Epidermal melanocyte (primary cell): ENCODE measurements at regions not wholly inside any gene's neighbourhood (a gene's known extent, or its start where the extent isn't known, plus 50 kb on each side); places are given as distances from the start of the nearest gene placed in this dataset.

ENCODE experiments used
- DNase-seq: peaks from one replicate; pipeline ENCODE4 v3.0.0; 2011; ENCODE audit warnings: low spot score; ENCODE audit not compliant: insufficient read length

DNA sequence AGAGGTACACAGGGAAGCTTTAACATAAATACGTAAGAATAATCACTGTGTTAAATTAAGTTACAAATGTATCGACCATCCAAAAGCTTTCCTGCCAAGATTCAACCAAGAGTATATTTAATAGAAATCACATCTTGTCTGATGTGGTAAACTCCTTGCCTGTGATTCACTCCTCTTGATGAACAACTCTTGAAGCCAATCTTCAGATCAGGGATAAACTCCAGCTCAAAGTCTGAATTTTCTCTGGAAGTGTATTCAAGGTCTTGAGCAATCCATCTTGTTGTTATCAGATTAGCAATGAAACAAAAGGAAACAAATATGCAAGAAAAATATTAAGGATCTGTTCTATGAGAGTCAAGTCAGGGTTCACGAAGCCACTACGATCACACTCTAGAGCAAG is 170.0 kb upstream of the ADAMTS16 start:
- DNase-seq: no peak

DNA sequence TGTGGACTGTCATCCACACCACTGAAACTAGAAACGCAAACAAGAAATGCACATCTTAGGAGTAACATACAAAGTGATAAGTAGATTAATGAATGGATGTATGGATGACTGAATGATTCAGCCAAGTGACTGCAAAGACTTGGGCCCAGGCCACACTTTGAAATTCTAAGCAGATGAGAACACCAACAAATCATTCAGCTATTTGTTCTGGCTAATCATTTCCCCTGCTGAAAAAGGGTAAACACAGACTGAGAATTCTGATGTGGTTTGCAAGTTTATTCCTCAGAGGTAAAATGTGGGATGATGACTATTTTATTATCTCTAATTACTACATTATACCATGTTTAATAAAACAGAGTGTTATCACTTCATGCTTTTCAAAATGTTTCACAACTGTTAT is 163.2 kb upstream of the ADAMTS16 start:
- no peak for DNase-seq

DNA sequence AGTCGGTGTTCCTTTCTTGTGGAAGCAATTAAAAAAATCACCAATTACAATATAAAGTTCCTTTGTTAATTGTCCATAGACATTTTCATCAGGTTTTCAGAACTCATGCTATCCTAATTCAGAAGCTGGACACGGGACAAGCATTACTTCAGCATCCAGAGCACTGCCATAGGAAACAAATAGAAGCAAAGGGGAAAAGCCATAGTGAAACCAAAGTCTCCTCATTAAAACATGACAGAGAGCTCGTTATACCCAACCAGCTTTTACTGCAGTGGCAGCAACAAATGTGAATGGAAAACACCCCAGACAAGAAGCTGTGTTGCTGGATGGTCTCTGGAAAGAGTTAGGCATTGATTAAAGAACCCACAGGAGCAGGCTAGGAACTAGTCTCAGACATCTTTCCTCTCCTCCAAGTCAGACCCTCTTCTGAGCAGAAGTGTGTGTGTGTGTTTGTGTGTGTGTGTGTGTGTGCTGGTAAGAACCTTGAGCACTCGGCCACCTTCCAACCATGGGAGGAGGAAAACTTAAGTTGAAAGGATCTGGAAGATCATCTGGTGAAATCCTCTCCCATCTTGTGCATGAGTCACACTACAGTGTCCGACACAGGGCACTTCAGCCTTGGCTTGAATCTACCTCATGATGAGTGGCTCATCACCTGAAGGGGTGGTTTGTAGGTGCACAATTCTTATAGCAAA is 162.6 kb upstream of the ADAMTS16 start:
- no peak for DNase-seq

DNA sequence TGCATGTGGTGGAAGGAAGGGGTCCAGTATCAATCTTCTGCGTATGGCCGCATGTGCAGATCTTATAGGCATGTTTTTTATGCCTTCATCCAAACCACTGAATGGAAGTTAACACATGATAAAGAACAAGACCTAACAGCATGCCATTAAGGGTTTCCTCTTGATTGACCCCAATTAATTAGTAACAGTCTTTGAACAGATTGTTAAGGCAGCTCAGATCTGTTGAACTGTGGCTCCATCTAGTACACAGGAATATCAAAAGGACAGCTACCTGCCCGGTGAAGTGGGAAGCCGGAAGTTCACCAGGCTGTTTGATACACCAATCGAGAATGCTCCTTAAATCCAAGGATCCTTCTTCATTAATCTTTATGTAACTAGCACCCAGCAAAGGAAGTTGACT is 159.9 kb upstream of the ADAMTS16 start:
- DNase-seq: no peak

DNA sequence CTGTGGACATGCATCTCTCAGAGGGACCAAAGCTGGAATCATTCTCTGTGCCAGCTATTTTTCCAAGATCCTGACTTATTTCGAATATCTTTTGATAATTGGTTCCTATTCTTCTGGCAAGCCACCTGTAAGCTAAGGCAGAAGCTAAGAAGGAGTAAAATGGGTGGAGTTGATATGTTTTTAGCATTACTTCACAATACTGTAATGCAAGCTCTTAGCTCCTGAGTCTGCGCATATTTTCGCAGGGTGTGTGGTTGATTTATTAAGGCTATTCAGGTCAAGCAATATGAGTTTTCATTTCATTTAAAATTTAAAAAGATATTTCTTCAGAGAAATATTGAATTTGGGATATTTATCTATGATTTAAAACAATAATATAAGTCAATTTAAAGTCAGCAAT is 158.5 kb upstream of the ADAMTS16 start:
- DNase-seq: no peak

DNA sequence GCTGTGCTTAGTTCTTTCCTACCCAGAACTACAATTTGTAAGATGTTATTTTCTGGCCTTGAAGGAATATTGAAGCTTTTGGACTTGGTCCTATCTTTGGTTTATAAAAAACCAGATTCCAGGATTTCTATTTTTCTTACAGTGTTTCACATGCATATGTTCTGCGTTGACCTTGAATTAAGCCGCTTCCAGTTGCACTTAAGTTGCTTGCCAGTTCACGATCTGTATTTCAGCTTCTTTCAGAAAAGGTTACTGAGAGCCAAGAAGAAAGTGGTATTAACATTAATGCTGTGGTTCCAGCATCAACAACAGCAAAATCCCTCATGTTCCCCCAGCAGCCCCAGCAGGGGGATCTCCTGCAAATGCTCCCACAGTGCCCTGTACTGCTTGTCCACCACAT is 156.4 kb upstream of the ADAMTS16 start:
- DNase-seq: no peak

DNA sequence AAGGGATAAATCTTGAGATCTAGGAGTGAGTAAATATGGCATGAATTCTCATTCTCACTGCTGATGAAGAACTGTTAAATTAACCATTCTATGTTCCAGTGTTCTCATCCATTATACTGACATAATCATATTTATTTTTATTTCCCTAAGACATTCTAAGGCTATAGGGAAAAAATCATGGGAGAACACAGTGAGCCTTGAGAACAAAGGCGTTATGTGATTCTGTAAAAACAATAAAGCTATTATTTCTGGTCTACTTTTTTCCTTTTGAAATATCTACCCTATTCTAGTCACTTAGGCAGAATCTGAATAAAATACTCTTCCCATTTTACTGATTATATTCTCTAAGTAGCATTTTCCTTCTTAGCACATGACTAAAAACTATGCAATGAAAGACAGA is 155.7 kb upstream of the ADAMTS16 start:
- no peak for DNase-seq

DNA sequence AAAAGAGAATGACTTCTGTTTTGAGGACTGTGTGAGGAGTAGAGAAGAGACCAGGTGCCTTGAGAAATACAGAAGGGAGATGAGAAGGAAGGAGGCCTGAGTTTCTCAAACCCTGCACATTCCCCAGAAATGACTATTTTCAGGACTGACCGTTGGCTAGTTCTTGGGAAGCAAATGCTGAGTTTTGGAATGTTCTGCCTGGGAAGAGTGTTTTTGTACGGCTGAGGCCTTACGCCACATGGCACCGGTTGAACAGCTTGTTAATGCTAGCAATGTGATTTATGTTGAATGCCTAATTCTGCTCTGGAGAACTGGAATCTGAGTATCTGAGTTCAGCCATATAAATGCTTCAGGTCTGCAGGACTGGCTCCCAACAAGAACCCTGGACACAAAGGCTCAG is 152.7 kb upstream of the ADAMTS16 start:
- no peak for DNase-seq

DNA sequence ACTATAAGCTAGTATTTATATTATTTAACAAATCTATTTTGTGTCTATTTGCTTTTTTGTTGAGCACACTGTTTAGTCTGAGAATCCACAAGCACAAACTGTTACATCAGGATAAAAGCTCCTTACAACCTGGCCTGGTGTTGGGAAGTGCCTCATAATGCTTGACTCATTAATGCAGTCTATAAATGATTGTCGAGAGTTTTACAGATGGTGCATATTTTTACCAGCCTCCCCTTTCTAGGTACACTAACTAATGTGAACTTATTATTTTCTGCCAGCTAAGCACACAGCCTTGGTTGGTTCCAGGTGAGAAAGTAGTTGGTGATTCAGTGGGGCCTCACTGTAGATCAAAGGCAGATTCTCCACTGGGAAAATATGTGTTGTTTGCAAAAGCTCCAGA is 151.0 kb upstream of the ADAMTS16 start:
- DNase-seq: no peak

DNA sequence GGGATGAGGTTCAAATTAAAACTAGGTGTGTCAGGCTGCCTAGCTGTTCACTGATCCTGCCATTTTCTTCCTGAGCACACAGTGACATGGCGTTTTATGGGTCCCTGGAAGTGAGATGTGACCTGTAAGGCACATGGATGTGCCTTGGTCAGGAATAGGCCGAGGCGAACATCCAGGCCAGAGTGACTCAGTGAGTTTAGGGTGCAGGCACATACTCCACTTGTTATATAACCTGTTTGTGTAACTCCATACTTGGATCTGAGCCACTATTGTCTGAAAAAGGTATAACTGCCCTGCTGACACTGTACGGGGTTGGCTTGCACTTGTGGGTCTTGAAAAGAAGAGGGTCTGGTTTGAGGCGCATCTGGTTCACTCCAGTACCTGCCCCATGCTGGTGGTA is 150.1 kb upstream of the ADAMTS16 start:
- no peak for DNase-seq

DNA sequence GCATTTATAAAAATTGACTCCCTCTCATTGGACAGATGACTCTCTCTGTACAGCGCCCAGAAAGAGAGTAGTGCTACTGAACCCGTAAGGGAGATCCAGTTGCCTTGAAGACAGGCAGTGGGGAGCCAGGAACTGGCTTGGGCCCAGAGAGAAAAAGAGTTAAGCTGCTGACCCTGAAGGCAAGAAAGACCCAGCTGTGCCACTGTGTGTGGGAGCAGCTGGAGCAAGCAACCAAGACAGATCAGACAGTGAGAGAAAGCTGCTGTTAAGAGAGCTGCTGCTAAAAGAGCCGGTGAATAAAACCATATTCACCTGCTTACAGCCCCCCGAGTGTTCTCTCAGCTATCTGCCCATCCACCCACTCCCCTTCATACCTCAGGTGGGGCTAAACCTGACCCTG is 149.7 kb upstream of the ADAMTS16 start:
- DNase-seq: no peak

DNA sequence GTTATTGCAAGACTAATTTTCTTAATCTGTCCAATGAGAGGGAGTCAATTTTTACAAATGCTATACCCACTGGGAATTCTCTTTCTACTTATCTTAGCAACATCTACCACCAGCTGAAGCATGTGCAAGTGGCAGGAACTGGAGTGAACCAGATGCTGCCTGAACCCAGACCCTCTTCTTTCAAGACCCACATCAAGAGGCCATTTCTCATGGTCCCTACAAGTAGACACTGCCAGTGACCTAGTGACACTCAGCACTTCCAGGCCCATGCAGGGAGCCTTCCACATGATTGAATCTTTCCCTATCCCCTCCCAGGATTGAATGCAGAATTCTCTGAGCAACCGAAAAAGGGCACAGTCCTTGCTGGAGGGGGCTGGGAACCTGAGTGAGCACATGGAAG is 148.2 kb upstream of the ADAMTS16 start:
- no peak for DNase-seq

DNA sequence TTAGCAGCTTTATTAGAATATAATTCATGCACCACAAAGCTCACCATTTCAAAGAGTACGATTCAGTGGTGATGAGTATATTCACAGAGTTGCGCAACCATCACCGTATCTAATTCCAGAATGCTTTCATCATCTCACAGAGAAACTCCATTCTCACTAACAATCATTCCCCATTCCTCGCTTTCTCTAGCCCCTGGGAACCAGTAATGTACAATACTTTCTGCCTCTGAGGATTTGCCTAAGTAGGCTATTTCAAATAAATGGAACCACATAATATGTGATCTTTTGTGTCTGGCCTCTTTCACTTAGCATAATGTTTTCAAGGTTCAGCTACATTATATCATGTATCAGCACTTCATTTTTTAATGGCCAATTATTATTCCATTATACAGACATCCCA is 145.1 kb upstream of the ADAMTS16 start:
- DNase-seq: no peak

DNA sequence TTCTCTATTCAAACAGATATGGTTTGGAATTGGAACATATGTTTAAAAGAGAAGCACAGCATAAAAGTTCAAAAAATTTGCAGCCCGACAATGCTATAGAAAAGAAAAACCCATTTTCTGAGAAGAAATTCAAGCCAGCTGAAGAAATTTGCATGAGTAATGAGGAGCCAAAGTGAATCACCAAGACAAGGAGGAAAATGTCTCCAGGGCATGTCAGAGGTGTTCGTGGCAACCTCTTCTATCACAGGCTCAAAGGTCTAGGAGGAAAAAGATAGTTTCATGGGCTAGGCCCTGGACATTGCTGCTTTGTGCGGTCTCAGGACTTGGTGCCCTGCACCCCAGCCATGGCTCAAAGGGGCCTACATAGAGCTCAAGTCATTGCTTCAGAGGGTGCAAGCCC is 134.8 kb upstream of the ADAMTS16 start:
- DNase-seq: no peak

DNA sequence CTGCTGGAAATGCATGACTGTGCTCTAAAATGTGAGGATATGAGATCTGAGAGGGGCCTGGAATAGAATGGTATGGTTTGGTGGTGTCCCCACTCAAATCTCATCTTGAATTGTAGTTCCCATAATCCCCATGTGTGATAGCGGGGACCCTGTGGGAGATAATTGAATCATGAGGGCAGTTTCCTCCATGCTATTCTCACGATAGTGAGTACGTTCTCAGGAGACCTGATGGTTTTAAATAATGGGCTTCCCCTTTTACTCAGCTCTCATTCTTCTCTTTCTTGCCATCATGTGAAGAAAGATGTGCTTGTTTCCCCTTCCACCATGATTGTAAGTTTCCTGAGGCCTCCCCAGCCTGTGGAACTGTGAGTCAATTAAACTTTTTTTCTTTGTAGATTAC is 133.6 kb upstream of the ADAMTS16 start:
- DNase-seq: no peak

DNA sequence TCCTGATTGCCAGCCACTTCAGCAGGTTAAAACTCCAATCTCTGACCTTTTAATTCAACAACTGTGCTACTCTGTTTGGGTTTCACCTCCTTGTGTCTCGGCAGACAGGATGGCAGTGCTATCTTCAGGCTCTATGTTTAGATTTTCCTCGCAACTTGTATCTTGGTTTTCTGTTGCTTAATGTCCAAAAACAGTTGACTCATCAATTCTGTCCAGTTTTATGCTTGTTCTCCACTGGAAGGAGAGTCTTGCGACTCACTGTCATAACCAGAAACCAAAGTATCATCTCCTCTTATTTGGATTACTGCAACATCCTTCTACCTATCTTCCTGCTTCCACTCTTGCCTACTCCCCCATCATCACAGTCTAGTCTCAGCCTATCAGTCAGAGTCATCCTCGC is 130.9 kb upstream of the ADAMTS16 start:
- DNase-seq: no peak

DNA sequence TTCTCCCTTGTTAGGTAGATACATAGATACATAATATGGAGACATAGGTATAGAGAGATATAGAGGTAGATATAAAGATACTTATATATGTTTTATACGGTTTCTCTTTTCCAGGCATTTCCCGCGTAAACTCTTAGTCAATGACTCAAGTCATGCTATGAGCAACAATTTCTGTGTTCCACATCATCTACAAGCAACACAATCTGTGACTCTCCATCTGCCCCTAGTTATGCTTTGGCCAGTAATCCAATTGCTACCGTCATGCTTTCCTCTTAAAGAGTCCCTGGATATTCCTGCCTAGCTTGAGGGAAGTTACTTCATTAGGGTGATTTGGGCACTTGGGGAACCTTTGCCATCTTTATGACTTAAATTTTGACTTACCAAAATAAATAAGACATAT is 129.0 kb upstream of the ADAMTS16 start:
- DNase-seq: no peak

DNA sequence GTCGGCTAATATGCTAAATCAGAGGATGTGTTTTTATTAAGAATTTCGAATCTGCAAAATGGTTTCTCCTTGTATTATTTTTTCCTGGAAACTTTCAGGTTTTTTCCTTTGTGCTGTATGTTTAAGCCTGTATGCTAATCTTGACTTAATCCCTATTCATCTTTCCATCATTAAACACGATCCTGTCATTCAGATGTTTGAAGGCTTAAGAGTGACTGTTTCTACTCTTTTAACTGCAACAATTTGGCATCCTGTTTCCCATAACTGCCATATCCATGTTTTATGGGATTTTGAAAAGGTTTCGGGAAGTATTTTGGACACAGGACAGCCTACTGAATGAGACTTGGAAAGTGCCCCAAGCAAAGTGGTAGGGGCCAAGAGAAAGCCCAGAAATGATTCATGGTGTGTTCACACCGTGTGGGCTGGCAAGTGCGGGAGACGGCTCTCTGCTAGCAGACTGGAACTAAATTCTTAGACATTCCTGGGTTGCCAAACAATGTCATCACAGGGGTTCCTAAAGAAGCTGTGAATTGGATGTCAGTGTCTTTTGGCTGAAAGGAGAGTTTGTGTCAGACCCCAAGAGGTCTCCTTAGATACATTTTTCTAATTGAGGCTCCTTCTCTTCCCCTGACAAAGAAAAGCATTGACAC is 125.4 kb upstream of the ADAMTS16 start:
- no peak for DNase-seq

DNA sequence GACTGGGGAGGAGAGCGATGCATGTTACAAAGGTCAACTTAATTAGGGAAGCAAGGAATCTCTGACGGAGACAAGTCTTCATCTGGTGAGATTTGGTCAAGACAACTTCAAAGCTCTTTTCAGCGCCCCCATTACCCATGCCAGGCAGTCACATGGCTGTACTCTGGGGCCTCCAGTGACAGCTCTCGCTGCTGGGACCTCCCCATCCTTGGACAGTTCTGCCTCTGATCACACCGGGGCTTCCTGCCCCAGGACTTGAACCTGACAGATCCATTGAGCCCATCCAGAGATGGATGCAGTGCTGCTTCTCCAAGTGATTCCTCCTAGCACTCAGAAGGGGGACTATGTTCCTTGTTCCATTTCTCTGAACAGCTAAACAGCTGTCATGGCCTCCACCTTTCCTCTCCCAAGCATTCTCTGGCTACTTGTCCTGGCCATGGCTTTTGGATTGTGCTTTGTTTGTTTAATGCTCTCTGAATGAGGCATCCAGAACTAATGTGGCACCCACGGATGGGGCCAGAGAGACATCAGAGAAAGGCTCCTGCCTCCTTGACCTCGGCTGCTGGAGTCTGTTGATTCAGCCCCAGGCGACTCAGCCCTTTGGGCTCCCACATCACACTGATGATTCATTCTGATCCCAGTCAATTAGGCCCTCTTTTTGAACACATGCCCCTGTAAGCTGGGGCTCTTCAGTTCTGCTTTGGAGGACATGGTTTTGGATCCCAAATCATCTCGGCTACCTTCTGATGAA is 122.1 kb upstream of the ADAMTS16 start:
- no peak for DNase-seq

DNA sequence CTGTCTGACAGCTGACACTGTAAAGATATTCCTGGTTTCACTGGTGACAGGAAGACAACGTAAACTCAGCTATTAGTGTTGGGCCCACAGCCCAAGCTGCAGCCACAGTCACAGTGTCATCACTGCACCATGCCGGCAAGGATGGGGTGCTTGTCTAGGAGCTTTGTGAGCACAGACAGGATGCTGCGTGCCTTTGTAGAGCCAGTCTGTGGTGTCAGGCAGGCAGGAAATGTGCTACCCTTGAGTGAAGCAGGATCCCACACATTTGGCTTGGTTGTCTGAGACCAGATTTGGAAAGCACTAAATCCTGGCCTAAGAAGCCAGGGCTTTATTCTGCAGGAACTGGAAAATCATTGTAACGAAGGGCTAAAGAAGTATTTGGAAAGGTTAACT is 121.6 kb upstream of the ADAMTS16 start:
- DNase-seq: no peak

DNA sequence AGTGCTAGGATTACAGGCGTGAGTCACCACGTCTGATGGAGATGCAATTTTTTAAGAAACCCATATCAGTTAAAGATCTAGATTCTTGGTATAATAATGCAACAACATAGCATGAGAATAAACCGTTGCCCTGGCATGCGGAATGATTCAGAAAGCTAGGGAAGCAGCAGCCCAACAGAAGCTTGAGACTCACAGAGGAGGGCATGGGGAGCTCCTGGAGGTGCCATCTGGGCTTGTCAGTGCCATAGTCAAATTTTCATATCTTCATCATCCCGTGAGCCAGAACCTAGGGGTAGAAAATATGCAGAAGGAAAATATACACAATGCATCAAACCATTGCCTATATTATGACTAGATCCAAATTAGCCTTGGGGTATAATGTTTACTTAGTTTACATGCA is 118.7 kb upstream of the ADAMTS16 start:
- no peak for DNase-seq

DNA sequence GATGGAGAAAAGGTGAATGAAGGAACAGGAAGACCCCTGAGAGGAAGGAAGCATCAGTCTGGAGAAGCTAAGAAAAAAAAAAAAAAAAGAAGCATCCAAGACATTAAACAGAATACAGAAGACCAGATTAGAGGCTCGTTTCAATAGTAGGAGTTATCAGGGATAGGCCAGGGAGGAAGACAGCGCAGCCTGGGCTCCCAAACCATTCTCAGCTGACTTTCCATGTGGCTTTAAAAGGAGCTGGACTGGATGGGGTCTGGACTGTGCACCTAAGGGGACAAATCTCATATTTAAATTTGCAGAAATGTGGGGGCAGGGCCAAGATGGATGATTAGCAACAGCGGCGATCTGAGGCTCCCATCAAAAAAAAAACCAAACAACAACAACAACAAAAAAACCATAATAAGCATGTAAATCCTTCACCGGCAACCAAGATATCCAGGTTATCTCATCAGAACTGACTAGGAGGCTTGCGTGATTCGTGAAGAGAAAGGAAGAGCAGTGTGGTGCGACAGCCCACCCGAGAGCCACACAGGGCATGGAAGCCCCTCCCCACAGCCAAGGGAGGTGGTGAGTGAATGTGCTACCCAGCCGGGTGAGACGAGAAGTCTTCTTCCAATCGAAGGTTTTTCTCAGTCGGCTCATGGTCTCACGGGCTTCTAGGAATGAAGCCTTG is 114.9 kb upstream of the ADAMTS16 start:
- no peak for DNase-seq
